ENCODE measurements at regions not wholly inside any gene's neighbourhood (a gene's known extent, or its start where the extent isn't known, plus 50 kb on each side); places are given as distances from the start of the nearest gene placed in this dataset.

DNA sequence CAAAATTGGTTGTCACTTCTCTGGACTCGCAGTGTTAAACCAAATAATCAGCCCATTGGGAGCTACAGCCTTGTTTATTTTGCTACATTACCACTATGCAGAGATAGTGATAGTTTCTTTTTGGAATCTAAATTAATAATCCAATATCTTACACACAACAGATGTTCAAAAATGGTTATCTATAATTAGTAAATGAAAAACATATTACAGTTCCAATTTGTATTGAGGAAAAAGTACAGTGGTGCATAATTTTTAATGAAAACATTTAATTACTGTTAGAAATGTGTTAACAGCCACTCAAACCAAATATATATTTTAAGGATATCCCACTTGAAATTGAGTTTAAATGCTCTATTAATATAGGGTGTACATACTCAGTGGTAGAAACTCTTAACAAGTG, 327.3 kb upstream of the MARCKS start:
- TF ChIP-seq EP300 (IDR thresholded peaks at IDR 0.05) = no peak
- TF ChIP-seq, protein P1, sequence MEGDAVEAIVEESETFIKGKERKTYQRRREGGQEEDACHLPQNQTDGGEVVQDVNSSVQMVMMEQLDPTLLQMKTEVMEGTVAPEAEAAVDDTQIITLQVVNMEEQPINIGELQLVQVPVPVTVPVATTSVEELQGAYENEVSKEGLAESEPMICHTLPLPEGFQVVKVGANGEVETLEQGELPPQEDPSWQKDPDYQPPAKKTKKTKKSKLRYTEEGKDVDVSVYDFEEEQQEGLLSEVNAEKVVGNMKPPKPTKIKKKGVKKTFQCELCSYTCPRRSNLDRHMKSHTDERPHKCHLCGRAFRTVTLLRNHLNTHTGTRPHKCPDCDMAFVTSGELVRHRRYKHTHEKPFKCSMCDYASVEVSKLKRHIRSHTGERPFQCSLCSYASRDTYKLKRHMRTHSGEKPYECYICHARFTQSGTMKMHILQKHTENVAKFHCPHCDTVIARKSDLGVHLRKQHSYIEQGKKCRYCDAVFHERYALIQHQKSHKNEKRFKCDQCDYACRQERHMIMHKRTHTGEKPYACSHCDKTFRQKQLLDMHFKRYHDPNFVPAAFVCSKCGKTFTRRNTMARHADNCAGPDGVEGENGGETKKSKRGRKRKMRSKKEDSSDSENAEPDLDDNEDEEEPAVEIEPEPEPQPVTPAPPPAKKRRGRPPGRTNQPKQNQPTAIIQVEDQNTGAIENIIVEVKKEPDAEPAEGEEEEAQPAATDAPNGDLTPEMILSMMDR (IDR thresholded peaks at IDR 0.05) = no peak

Data from ovary (tissue), 3 donors.